ENCODE measurements at regions not wholly inside any gene's neighbourhood (a gene's known extent, or its start where the extent isn't known, plus 50 kb on each side); places are given as distances from the start of the nearest gene placed in this dataset.
"Not testable (repeated sequence)": the region's sequence is repeated elsewhere in the genome, so short reads cannot be mapped to it uniquely, and the experiment has no call there.

- not testable (repeated sequence) for TF ChIP-seq CTCF (conservative IDR thresholded peaks at IDR 0.05; ENCODE audit: low read length); EZH2phosphoT487 (IDR thresholded peaks at IDR 0.05; ENCODE audit: borderline replicate concordance, low read depth, low read length)
These were observed 87.7 kb downstream of the METTL2B start for GRCh38 chr7:128564123-128564700.

All from OCI-LY7 (cell line).